ENCODE measurements at regions not wholly inside any gene's neighbourhood (a gene's known extent, or its start where the extent isn't known, plus 50 kb on each side); places are given as distances from the start of the nearest gene placed in this dataset.

DNA sequence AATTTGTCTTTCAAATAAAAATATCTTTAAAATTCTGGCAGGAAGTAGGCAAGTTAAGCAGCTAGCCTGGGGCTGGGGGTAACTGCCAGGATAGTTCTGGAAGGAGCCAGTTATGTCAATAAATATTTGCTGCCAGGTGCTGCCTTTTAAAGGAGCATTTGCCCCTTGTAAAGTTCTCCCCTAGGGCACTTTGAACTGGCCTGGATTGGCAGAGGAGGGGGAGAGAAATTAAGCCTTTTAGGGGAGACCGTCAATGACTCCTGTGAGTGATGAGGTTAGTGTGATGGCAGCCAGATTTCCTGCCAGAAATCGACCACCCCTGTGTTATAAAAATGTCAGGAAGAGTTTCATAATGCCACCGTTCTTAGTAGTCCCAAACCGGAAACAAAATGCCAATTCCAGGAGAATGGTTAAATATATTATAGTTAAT, 89.8 kb upstream of the ELL2 start:
- H3K36me3 ChIP-seq, result no peaks in the 10 kb centered on the region
- H3K4me3 ChIP-seq, result no peak overlapping the region
- no peak overlapping the region for H3K27ac ChIP-seq
- no peaks in the 10 kb centered on the region for H3K27me3 ChIP-seq
- no peak overlapping the region for H3K4me2 ChIP-seq
- peaks cover 0 to 29% (median 9%) of the 10 kb centered on the region in 10 experiments; a peak in 12 of 20 replicates for H3K4me1 ChIP-seq
- peaks cover 0 to 8% (median 0%) of the 10 kb centered on the region in 11 experiments; a peak in 2 of 22 replicates for H3K9me3 ChIP-seq (replicated peaks in 1 of 11)
- no peak for TF ChIP-seq Cebpa-rat (IDR thresholded peaks at IDR 0.05)
- no peak overlapping the region for H3K9ac ChIP-seq
- H4K20me1 ChIP-seq, result no peaks in the 10 kb centered on the region

DNA sequence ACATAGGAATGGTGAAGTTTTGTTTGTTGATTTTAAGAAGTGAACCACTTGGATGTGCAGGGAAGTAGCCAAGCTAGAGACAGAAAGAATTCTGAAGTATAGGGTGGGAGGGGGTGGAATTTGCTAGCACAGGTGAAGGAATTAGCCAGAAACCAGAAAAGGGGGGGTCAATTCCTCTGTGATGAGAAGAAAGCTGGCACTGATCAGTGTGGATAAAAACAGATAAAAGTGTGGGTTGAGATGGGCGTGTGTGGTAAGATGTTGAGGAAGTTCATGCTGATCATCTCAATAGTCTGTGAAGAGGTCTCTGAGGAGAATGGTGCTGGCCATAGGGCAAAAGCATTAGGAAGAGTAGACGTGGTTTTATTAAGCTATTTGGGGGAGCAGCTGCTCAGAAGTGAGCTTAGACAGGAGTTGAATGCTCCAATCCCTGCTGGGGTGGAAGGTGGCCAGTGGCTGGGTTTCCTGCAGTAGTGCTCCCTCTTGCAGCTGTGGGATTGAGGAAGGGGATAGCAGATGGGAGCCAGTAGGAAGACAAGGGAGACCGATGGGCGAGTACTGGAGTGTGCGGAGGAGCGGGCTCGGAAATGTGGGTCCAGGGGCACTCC, 88.7 kb upstream of the ELL2 start:
- Histone ChIP-seq H3K9me3 (replicated peaks in 1 of 11) (peaks cover 0 to 8% (median 0%) of the 10 kb centered on the region in 11 experiments; a peak in 2 of 22 replicates), H3K9ac (no peak overlapping the region), H4K20me1 (no peaks in the 10 kb centered on the region), H3K4me2 (peak overlapping the region in 4 of 11 experiments; percentile 12 to 41 (median 32); a peak in 6 of 22 replicates), H3K36me3 (no peaks in the 10 kb centered on the region), H3K4me1 (peaks cover 0 to 29% (median 9%) of the 10 kb centered on the region in 10 experiments; a peak in 12 of 20 replicates), H3K27me3 (no peaks in the 10 kb centered on the region), H3K4me3 (no peak overlapping the region), H3K27ac (no peak overlapping the region)
- TF ChIP-seq Cebpa-rat (IDR thresholded peaks at IDR 0.05), result no peak

DNA sequence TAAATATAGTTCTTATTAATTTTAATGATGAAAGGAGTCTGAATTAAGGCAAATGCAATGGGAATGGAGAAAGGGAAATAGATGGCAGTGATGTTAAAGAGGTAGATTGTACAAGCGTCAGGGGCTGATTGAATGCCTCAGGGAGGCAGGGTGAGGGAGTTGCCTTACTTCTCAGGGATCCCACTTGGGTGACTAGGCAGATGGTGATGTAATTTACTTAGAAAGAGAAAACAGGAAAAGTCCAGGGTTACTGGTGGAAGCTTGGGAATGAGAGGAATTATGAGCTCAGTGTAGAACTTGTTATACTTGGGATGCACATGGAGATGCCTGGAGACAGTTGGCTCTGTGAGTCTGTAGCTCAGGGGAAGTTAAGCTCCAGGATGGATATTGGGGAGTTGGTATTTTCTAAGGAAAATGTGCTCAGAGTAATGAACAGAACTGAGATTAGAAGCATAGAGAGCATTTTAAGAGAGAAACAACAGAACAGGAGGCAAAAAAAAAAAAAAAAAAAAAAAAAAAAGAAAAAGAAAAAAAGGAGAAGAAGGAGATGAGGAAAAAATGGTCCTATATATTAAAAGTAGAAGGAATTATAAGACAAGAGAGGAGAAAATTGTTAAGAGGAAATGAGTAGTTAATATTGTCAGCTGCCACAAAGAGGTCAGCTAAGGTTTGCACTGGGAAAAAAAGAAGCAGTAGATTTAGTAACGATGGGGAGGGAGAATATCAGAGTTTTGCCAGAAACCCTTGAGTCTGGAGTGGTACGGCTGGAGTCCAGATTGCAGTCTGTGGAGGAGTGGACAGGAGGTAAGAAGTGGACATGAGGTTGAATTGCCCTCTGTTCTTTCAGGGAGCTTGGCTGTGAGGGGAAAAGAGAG, 88.0 kb upstream of the ELL2 start:
- Histone ChIP-seq H3K9ac (no peak overlapping the region), H3K4me1 (peaks cover 0 to 27% (median 9%) of the 10 kb centered on the region in 10 experiments; a peak in 12 of 20 replicates), H3K9me3 (replicated peaks in 1 of 11) (peaks cover 0 to 8% (median 0%) of the 10 kb centered on the region in 11 experiments; a peak in 2 of 22 replicates), H4K20me1 (no peaks in the 10 kb centered on the region), H3K27ac (no peak overlapping the region), H3K4me2 (peak overlapping the region in 4 of 11 experiments; percentile 12 to 41 (median 32); a peak in 6 of 22 replicates), H3K27me3 (no peaks in the 10 kb centered on the region), H3K36me3 (no peaks in the 10 kb centered on the region), H3K4me3 (no peak overlapping the region)
- no peak for TF ChIP-seq Cebpa-rat (IDR thresholded peaks at IDR 0.05)

DNA sequence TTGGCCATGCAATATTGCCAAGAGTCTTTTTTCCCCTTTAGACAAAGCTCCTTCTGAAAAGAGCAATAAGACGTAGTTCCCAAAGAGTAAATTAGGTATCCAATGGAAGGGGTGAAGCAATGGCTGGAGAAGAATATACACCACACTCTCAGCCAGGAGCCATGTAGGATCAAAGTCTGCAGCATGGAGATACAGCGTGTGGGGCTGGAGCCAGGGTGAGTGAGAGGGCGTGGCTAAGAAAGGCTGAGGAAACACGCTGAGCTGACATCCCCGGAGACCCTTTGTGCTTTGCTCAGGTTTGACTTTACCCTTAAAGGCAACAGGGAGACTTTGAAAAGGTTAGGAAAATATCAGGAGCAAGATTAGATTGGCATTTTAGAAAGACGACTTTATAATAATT, 87.1 kb upstream of the ELL2 start:
- no peaks in the 10 kb centered on the region for H4K20me1 ChIP-seq
- no peak overlapping the region for H3K4me3 ChIP-seq
- H3K4me2 ChIP-seq, result no peak overlapping the region; a peak in 1 of 22 replicates
- H3K9me3 ChIP-seq (replicated peaks in 1 of 11), result peaks cover 0 to 8% (median 0%) of the 10 kb centered on the region in 11 experiments; a peak in 2 of 22 replicates
- no peak for TF ChIP-seq Cebpa-rat (IDR thresholded peaks at IDR 0.05)
- no peaks in the 10 kb centered on the region for H3K36me3 ChIP-seq
- H3K27ac ChIP-seq, result no peak overlapping the region
- no peaks in the 10 kb centered on the region for H3K27me3 ChIP-seq
- no peak overlapping the region for H3K9ac ChIP-seq
- peaks cover 0 to 19% (median 2%) of the 10 kb centered on the region in 10 experiments; a peak in 9 of 20 replicates for H3K4me1 ChIP-seq

DNA sequence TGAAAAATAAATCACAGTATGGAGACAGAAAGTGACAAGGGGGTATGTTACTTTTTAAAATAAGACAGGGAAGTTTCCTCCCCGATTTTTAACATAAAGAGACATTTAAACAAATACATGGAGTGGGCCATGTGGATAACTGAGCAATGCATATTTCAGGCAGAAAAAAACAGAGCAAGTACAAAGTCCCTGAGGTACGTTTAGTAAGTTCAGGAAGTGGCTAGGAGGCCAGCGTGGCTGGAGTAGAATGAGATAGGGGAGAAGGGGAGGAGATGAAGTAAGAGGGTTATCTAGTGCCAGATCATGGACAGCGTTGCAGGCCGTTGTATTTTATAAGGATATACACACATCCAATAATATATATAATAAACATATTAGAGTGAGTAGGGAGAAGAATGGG, 84.2 kb upstream of the ELL2 start:
- no peak overlapping the region for H3K4me2 ChIP-seq
- H3K4me1 ChIP-seq, result peaks cover 0 to 17% (median 2%) of the 10 kb centered on the region in 10 experiments; a peak in 8 of 20 replicates
- no peaks in the 10 kb centered on the region for H4K20me1 ChIP-seq
- H3K9me3 ChIP-seq (replicated peaks in 1 of 11), result no peaks in the 10 kb centered on the region
- no peak overlapping the region for H3K9ac ChIP-seq
- H3K27ac ChIP-seq, result no peak overlapping the region
- H3K36me3 ChIP-seq, result no peaks in the 10 kb centered on the region
- no peaks in the 10 kb centered on the region for H3K27me3 ChIP-seq
- no peak overlapping the region for H3K4me3 ChIP-seq
- TF ChIP-seq Cebpa-rat (IDR thresholded peaks at IDR 0.05), result no peak

DNA sequence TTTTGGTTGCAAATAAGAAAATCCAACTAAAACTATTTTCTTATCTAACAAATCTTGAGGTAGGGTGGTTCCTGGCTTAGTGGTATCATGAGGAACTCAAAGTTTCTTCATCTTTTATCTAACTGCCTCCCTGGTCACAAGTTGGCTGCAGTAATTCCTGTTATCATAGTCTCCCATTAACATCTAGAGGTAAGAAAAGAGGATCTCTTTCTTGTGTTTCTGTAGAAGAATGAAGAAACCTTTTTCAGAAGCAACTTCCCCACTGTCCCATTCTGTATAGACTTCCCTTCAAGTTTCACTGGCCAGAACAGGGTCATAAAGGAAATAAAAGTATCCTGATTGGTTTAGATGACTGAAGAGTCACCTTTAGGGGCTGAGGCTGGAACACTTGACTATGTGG, 81.8 kb upstream of the ELL2 start:
- TF ChIP-seq Cebpa-rat (IDR thresholded peaks at IDR 0.05), result no peak
- Histone ChIP-seq H3K4me3 (no peak overlapping the region), H3K4me1 (no peaks in the 10 kb centered on the region), H3K27me3 (no peaks in the 10 kb centered on the region), H3K9me3 (replicated peaks in 1 of 11) (no peaks in the 10 kb centered on the region), H4K20me1 (no peaks in the 10 kb centered on the region), H3K9ac (no peak overlapping the region), H3K36me3 (no peaks in the 10 kb centered on the region), H3K27ac (no peak overlapping the region), H3K4me2 (no peak overlapping the region)

DNA sequence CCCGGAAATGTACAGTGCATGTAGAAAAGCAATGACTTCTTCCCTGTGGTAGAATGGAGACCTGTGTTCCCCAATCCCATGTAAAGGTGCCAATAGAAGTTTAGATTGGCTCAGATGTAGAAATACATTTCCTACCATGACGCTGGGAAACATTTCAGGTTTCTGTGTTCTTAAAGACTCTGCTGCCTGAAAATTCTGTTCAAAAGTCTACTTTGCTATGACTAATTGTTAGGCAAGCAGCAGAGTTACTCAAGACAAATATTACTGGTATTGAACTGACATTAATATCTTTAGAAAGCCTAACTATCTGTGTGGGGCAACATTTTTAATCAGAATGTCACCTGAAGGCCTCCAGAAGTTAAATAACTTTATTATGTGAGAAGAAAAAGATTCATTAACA, 75.5 kb upstream of the ELL2 start:
- Histone ChIP-seq H3K27ac (no peak overlapping the region), H3K36me3 (no peaks in the 10 kb centered on the region)

DNA sequence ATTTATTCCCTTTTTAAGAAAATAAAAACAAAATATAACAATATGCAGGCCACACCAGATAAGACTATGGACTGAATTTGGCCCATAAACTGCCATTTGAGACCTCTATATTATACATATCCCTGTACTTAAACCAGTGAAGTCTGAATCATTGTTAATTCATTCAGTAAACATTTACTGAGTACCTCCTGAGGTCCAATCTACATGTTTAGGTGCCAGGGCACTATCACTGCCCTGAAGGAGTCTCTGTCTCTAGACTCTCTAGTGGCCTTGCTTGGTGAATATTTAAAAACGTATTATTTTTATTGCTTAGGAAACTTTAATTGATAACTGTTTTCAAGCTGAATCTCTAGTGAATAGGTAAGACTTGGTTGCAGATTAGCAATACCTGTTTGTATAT, 74.7 kb upstream of the ELL2 start:
- no peaks in the 10 kb centered on the region for H4K20me1 ChIP-seq
- no peak overlapping the region for H3K27ac ChIP-seq
- no peak overlapping the region for H3K4me2 ChIP-seq
- no peaks in the 10 kb centered on the region for H3K36me3 ChIP-seq
- H3K4me1 ChIP-seq, result no peaks in the 10 kb centered on the region
- H3K9me3 ChIP-seq (replicated peaks in 1 of 11), result no peaks in the 10 kb centered on the region
- H3K4me3 ChIP-seq, result no peak overlapping the region
- no peak for TF ChIP-seq Cebpa-rat (IDR thresholded peaks at IDR 0.05)
- H3K9ac ChIP-seq, result no peak overlapping the region
- no peaks in the 10 kb centered on the region for H3K27me3 ChIP-seq

More for the DNA sequence above, 75.5 kb upstream of the ELL2 start:
- no peaks in the 10 kb centered on the region for H3K27me3 ChIP-seq
- no peak overlapping the region for H3K4me3 ChIP-seq
- H3K4me2 ChIP-seq, result no peak overlapping the region
- H3K9ac ChIP-seq, result no peak overlapping the region
- TF ChIP-seq Cebpa-rat (IDR thresholded peaks at IDR 0.05), result no peak
- no peaks in the 10 kb centered on the region for H3K4me1 ChIP-seq
- no peaks in the 10 kb centered on the region for H4K20me1 ChIP-seq
- H3K9me3 ChIP-seq (replicated peaks in 1 of 11), result no peaks in the 10 kb centered on the region

DNA sequence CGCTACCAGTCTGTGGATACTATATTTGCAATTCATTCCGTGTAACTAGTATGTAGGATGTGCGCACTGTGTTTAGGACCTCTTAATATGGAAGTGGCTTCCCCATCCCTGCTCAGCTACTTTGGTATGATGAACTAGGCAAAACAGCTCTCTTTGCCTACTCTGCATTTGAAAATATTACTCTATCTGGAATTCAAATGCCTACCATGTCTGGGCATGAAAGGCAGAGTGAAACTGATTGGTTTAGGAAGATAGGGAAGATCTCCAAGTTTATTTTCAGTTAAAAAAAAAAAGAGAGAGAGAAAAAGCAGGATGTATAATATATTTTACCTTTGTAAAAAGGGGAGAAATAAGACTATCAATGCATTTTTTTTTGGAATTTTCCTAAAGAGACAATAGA, 74.1 kb upstream of the ELL2 start:
- Histone ChIP-seq H3K9ac (no peak overlapping the region), H3K27me3 (no peaks in the 10 kb centered on the region), H3K36me3 (no peaks in the 10 kb centered on the region), H4K20me1 (no peaks in the 10 kb centered on the region), H3K4me3 (no peak overlapping the region), H3K27ac (no peak overlapping the region), H3K9me3 (replicated peaks in 1 of 11) (no peaks in the 10 kb centered on the region), H3K4me1 (no peaks in the 10 kb centered on the region), H3K4me2 (no peak overlapping the region)
- TF ChIP-seq Cebpa-rat (IDR thresholded peaks at IDR 0.05), result no peak
